ENCODE measurements at regions not wholly inside any gene's neighbourhood (a gene's known extent, or its start where the extent isn't known, plus 50 kb on each side); places are given as distances from the start of the nearest gene placed in this dataset.

DNA sequence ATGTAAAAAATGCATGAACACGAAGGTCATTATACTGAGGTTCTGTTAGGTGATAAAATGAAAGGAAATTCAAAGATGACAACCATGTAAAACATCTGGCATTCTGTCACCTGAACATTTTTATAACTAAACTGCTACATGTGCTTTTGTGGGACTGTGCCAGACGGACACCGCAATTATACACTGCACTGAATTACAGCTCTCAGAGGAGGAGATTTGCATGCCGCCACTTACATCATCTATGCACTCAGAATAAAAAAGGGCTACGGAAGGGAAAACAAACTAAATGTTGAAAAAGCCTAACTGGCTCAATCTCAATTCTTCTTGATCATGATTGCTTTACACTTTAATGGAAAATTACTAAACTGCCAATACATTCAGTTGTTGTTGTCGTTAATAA lies 614.0 kb upstream of the EYS start:
- DNase-seq (ENCODE audit: low read depth in 1 of 2, low spot score in 1 of 2) (no peak), FAIRE-seq (no peak), ATAC-seq (no peak)
- H3K4me1 ChIP-seq: no peaks in the 10 kb centered on the region
- H3K27ac ChIP-seq: no peak overlapping the region
- ChIA-PET POLR2A (no interaction called here), CTCF (no interaction called here)
- 61% methylated on average over 6 of the region's 6 CpGs for WGBS (ENCODE audit: missing lambda C conversion rate)
- TF ChIP-seq SMC3 (IDR thresholded peaks at IDR 0.05) (no peak), JUNB (IDR thresholded peaks at IDR 0.05) (no peak), MYC (IDR thresholded peaks at IDR 0.05; ENCODE audit: borderline replicate concordance, low read length) (no peak), TFCP2L1 (CRISPR knock-in tag; IDR thresholded peaks at IDR 0.05) (no peak), CBX8 (IDR thresholded peaks at IDR 0.05) (no peak), ZSCAN20 (CRISPR knock-in tag; IDR thresholded peaks at IDR 0.05) (no peak), EHF (CRISPR knock-in tag; IDR thresholded peaks at IDR 0.05) (no peak), GATA3 (IDR thresholded peaks at IDR 0.05; ENCODE audit: borderline replicate concordance) (no peak), NPAS2 (CRISPR knock-in tag; IDR thresholded peaks at IDR 0.05; ENCODE audit: borderline replicate concordance) (no peak), MAFK (IDR thresholded peaks at IDR 0.05; ENCODE audit: partially characterized antibody) (no peak), JUN (IDR thresholded peaks at IDR 0.05) (no peak), RFX5 (IDR thresholded peaks at IDR 0.05) (no peak), ZC3H11A (IDR thresholded peaks at IDR 0.05) (no peak)
- TF ChIP-seq, protein P1, sequence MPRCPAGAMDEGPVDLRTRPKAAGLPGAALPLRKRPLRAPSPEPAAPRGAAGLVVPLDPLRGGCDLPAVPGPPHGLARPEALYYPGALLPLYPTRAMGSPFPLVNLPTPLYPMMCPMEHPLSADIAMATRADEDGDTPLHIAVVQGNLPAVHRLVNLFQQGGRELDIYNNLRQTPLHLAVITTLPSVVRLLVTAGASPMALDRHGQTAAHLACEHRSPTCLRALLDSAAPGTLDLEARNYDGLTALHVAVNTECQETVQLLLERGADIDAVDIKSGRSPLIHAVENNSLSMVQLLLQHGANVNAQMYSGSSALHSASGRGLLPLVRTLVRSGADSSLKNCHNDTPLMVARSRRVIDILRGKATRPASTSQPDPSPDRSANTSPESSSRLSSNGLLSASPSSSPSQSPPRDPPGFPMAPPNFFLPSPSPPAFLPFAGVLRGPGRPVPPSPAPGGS (IDR thresholded peaks at IDR 0.05): no peak
- TF ChIP-seq, protein P2, sequence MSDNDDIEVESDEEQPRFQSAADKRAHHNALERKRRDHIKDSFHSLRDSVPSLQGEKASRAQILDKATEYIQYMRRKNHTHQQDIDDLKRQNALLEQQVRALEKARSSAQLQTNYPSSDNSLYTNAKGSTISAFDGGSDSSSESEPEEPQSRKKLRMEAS (IDR thresholded peaks at IDR 0.05): no peak
- TF ChIP-seq, protein P3, sequence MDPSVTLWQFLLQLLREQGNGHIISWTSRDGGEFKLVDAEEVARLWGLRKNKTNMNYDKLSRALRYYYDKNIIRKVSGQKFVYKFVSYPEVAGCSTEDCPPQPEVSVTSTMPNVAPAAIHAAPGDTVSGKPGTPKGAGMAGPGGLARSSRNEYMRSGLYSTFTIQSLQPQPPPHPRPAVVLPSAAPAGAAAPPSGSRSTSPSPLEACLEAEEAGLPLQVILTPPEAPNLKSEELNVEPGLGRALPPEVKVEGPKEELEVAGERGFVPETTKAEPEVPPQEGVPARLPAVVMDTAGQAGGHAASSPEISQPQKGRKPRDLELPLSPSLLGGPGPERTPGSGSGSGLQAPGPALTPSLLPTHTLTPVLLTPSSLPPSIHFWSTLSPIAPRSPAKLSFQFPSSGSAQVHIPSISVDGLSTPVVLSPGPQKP (IDR thresholded peaks at IDR 0.05; ENCODE audit: low read depth, low read length): no peak
- no peaks in the 10 kb centered on the region for H3K9me3 ChIP-seq
- H3K4me3 ChIP-seq: no peak overlapping the region
- H3K4me2 ChIP-seq: no peak overlapping the region

DNA sequence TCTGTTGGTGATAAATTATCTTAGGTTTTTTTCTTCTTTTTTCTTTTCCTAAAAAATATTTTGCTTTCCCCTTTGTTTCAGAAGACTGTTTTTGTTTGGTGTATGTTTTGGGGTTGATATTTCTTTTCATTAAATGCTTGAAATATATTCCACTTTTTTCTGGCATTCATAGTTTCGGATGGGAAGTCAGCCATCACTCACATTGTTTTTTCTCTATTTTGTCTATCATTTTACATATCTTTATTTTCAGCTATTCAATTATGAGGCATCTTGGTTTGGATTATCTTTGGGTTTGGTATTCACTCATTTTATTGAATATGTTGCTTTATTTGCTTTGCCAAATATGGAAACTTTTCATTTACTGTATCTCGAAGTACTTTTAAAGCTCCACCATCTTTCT lies 600.5 kb upstream of the EYS start:
- Histone ChIP-seq H3K27ac (no peak overlapping the region), H3K4me3 (no peak overlapping the region), H3K9me3 (no peaks in the 10 kb centered on the region), H3K4me2 (no peak overlapping the region), H3K4me1 (no peaks in the 10 kb centered on the region)
- TF ChIP-seq, protein P1 (IDR thresholded peaks at IDR 0.05): no peak
- TF ChIP-seq NFE2L2 (conservative IDR thresholded peaks at IDR 0.05; ENCODE audit: low read length) (no peak), NPAS2 (CRISPR knock-in tag; IDR thresholded peaks at IDR 0.05; ENCODE audit: borderline replicate concordance) (no peak), BHLHE40 (IDR thresholded peaks at IDR 0.05; ENCODE audit: low read depth, low read length) (no peak), CEBPB (IDR thresholded peaks at IDR 0.05) (no peak), TP53 (CRISPR knock-in tag; IDR thresholded peaks at IDR 0.05) (no peak), HOXA7 (CRISPR knock-in tag; IDR thresholded peaks at IDR 0.05) (no peak), HEYL (CRISPR knock-in tag; IDR thresholded peaks at IDR 0.05) (no peak), CHD4 (IDR thresholded peaks at IDR 0.05; ENCODE audit: borderline replicate concordance) (no peak), EP300 (IDR thresholded peaks at IDR 0.05) (no peak), KDM5A (IDR thresholded peaks at IDR 0.05) (no peak), EHF (CRISPR knock-in tag; IDR thresholded peaks at IDR 0.05) (no peak), HOXB13 (CRISPR knock-in tag; IDR thresholded peaks at IDR 0.05; ENCODE audit: low read depth) (no peak)
- TF ChIP-seq, protein P4, sequence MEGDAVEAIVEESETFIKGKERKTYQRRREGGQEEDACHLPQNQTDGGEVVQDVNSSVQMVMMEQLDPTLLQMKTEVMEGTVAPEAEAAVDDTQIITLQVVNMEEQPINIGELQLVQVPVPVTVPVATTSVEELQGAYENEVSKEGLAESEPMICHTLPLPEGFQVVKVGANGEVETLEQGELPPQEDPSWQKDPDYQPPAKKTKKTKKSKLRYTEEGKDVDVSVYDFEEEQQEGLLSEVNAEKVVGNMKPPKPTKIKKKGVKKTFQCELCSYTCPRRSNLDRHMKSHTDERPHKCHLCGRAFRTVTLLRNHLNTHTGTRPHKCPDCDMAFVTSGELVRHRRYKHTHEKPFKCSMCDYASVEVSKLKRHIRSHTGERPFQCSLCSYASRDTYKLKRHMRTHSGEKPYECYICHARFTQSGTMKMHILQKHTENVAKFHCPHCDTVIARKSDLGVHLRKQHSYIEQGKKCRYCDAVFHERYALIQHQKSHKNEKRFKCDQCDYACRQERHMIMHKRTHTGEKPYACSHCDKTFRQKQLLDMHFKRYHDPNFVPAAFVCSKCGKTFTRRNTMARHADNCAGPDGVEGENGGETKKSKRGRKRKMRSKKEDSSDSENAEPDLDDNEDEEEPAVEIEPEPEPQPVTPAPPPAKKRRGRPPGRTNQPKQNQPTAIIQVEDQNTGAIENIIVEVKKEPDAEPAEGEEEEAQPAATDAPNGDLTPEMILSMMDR (IDR thresholded peaks at IDR 0.05): no peak
- TF ChIP-seq, protein P2 (IDR thresholded peaks at IDR 0.05): no peak
- CTCF ChIA-PET: interaction anchor here (0.6 kb wide), 1 partner anchor 18 kb away, joined by 6 read pairs; no protein-coding TSS in a partner anchor
- POLR2A ChIA-PET: no interaction called here
- WGBS (ENCODE audit: missing lambda C conversion rate): 26% methylated on average over 2 of the region's 2 CpGs
- FAIRE-seq (no peak), ATAC-seq (no peak), DNase-seq (ENCODE audit: low read depth in 1 of 2, low spot score in 1 of 2) (peak in 1 of 2 experiments; percentile 2)

Measured in A549 (cell line).